ENCODE measurements at regions not wholly inside any gene's neighbourhood (a gene's known extent, or its start where the extent isn't known, plus 50 kb on each side); places are given as distances from the start of the nearest gene placed in this dataset.
A peak's percentile ranks its signal among the peaks of the same experiment; 100 is the strongest.

GRCh38 chr14:89000007-89000942 is 175.8 kb downstream of the TTC8 start:
- Mint-ChIP-seq H3K4me3 (ENCODE audit: unreplicated experiment) (no peak overlapping the region), H3K27ac (ENCODE audit: unreplicated experiment) (peak overlapping the region; percentile 88), H3K4me1 (ENCODE audit: unreplicated experiment) (peaks cover 10% of the 10 kb centered on the region), H3K27me3 (ENCODE audit: unreplicated experiment) (no peaks in the 10 kb centered on the region), H3K9me3 (ENCODE audit: unreplicated experiment) (peaks cover 3% of the 10 kb centered on the region), H3K36me3 (ENCODE audit: unreplicated experiment) (no peaks in the 10 kb centered on the region)
- no peak for DNase-seq (ENCODE audit: extremely low spot score, unreplicated experiment)
- TF ChIP-seq CTCF (IDR thresholded peaks at IDR 0.05), result no peak

GRCh38 chr14:89004166-89004565 is 179.7 kb downstream of the TTC8 start:
- Mint-ChIP-seq H3K4me1 (ENCODE audit: unreplicated experiment) (peaks cover 10% of the 10 kb centered on the region), H3K4me3 (ENCODE audit: unreplicated experiment) (no peak overlapping the region), H3K36me3 (ENCODE audit: unreplicated experiment) (no peaks in the 10 kb centered on the region), H3K9me3 (ENCODE audit: unreplicated experiment) (peaks cover 3% of the 10 kb centered on the region), H3K27me3 (ENCODE audit: unreplicated experiment) (no peaks in the 10 kb centered on the region), H3K27ac (ENCODE audit: unreplicated experiment) (no peak overlapping the region)
- no peak for TF ChIP-seq CTCF (IDR thresholded peaks at IDR 0.05)
- no peak for DNase-seq (ENCODE audit: extremely low spot score, unreplicated experiment)

- no peak overlapping the region for H3K27ac Mint-ChIP-seq (ENCODE audit: unreplicated experiment)
- no peak for TF ChIP-seq CTCF (IDR thresholded peaks at IDR 0.05)
These were observed 183.5 kb downstream of the TTC8 start for GRCh38 chr14:89007906-89008305.

GRCh38 chr14:89011355-89012281 is 187.2 kb downstream of the TTC8 start:
- no peak overlapping the region for H3K4me3 Mint-ChIP-seq (ENCODE audit: unreplicated experiment)

More at GRCh38 chr14:89007906-89008305, 183.5 kb downstream of the TTC8 start:
- no peak for DNase-seq (ENCODE audit: extremely low spot score, unreplicated experiment)
- Mint-ChIP-seq H3K36me3 (ENCODE audit: unreplicated experiment) (no peaks in the 10 kb centered on the region), H3K4me3 (ENCODE audit: unreplicated experiment) (no peak overlapping the region), H3K27me3 (ENCODE audit: unreplicated experiment) (peaks cover 7% of the 10 kb centered on the region), H3K4me1 (ENCODE audit: unreplicated experiment) (peaks cover 2% of the 10 kb centered on the region), H3K9me3 (ENCODE audit: unreplicated experiment) (peaks cover 3% of the 10 kb centered on the region)

More at GRCh38 chr14:89011355-89012281, 187.2 kb downstream of the TTC8 start:
- Mint-ChIP-seq H3K27ac (ENCODE audit: unreplicated experiment) (no peak overlapping the region), H3K9me3 (ENCODE audit: unreplicated experiment) (no peaks in the 10 kb centered on the region), H3K27me3 (ENCODE audit: unreplicated experiment) (peaks cover 15% of the 10 kb centered on the region), H3K4me1 (ENCODE audit: unreplicated experiment) (peaks cover 2% of the 10 kb centered on the region), H3K36me3 (ENCODE audit: unreplicated experiment) (no peaks in the 10 kb centered on the region)
- DNase-seq (ENCODE audit: extremely low spot score, unreplicated experiment), result no peak
- no peak for TF ChIP-seq CTCF (IDR thresholded peaks at IDR 0.05)

All from osteocyte (in vitro differentiated cells).